Left cardiac atrium (tissue), 4 donors: ENCODE measurements at regions not wholly inside any gene's neighbourhood (a gene's known extent, or its start where the extent isn't known, plus 50 kb on each side); places are given as distances from the start of the nearest gene placed in this dataset.

Experiments
- ATAC-seq, 2 donors: fragments of 200-7000 bp; cut with Tn5 transposase; one replicate each; pipeline ENCODE4 v1.9.1; 2020; ENCODE audit warnings: mild to moderate bottlenecking in 2 of 2, moderate library complexity in 2 of 2
- DNase-seq: peaks from one replicate; pipeline ENCODE4 v3.0.0-alpha.2; 2020
- intact Hi-C, 2 donors: fragments of 100-400 bp; cut with DNase I; formaldehyde crosslinking; loops; one replicate each; pipeline versions ENCODE4 v1.14.1 to v1.15.1; 2022 to 2023
- donor health status: DM: no; HTN: yes; CAD: no.
- donor health status: DM: no; HTN: yes; CAD: no; lungs with severe emphysema.
- donor health status: DM: yes; HTN: yes; CAD: no.
- donor health status: Dilated cardiomyopathy.

- DNase-seq (no peak), ATAC-seq (no peak)
- intact Hi-C loops = loop anchor here in 1 of 2 donors (10.0 kb wide), 2 partner anchors 145 to 175 kb away; no protein-coding TSS in a partner anchor
Observed at GRCh38 chr1:22279735-22280134, 136.8 kb upstream of the WNT4 start.

DNA sequence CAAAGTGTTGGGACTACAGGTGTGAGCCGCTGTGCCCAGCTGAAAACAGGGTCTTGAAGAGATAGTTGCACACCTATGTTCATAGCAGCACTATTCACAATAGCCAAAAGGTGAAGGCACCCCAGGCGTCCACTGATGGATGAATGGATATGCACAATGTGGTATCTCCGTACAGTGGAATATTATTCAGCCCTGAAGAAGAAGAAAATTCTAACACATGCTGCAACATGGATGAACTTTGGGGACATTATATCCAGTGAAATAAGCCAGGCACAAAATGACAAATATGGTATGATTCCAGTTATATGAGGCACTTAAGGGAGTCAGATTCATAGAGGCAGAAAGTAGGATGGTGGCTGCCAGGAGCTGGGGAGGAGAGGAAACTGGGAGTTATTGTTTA, 137.6 kb upstream of the WNT4 start:
- intact Hi-C loops = no loop called here
- no peak for ATAC-seq
- DNase-seq = no peak

DNA sequence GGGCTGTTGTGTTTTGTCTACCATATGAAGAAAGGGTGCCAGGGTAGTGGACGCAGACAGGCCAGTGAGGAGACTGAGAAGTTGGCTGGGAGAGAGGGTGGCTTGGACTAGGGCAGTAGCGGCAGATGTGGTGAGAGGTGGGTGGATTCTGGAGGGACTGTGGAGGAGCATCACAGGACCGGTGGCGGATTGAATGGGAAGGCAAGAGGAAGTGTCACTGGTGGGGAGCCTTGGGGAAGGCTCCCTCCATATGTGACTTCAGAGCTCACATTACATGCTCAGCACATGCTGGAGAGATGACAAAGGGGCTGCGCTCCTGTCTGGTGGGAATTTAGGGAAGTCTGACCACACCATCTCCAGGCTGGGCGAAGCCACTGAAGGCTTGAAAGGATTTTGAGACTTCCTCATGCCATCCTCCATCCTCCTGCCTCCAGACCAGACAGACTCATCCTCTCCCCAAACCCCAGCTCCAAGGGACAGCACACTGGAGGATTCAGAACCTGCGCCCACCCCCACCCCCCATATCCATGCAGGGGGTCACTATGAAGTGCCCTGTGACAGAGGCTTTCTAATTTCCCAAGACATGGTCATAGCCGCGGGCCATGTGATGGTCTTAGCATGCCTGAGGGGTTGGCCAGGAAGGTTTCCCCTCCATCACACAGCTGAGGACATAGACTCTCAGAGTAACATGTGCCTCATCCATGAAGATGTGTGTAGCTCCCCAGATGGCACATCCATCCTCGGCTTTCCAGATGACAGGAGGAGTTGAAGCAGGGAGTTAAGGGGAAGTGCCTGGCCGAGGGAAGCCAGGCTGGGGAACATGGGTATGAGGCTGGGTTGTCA, 138.8 kb upstream of the WNT4 start:
- intact Hi-C loops = no loop called here
- DNase-seq (no peak), ATAC-seq (no peak)

DNA sequence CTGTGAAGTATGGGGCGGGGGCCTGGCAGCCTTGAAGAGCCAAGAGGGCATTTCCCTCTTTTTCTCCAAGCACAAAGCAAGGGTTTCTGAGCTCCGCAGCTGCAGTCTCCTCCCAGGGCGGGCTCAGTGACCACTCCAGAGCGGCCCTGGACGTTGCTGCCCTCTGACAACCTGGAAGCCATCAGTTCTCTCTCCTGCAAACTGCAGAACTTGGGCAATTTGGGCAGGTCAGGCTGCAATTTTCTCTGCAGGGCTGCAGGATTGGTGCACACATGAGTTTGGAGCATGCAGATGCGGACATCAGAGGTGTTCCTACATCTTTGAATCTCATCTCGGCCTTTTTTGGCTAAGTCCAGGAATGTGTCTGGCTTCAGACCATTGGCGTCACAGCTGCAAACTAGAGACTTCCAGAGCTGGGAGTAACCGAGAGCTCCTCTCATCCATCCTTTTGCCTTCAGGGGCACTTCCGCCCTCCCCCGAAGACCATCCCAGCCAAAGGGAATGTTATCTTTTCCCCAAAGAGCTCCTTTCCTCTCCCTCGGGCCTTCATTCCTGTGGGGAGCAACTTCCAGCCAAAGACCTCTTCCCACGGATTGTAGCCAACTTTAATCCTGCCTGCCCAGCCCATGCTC, 139.6 kb upstream of the WNT4 start:
- ATAC-seq (no peak), DNase-seq (no peak)
- intact Hi-C loops = no loop called here

GRCh38 chr1:22283596-22283995, 140.7 kb upstream of the WNT4 start:
- intact Hi-C loops = no loop called here
- ATAC-seq (no peak), DNase-seq (no peak)

GRCh38 chr1:22284236-22284635, 141.3 kb upstream of the WNT4 start:
- intact Hi-C loops = no loop called here
- ATAC-seq = no peak
- DNase-seq = no peak

GRCh38 chr1:22284906-22285548, 142.1 kb upstream of the WNT4 start:
- intact Hi-C loops = no loop called here
- ATAC-seq = no peak
- DNase-seq = no peak

DNA sequence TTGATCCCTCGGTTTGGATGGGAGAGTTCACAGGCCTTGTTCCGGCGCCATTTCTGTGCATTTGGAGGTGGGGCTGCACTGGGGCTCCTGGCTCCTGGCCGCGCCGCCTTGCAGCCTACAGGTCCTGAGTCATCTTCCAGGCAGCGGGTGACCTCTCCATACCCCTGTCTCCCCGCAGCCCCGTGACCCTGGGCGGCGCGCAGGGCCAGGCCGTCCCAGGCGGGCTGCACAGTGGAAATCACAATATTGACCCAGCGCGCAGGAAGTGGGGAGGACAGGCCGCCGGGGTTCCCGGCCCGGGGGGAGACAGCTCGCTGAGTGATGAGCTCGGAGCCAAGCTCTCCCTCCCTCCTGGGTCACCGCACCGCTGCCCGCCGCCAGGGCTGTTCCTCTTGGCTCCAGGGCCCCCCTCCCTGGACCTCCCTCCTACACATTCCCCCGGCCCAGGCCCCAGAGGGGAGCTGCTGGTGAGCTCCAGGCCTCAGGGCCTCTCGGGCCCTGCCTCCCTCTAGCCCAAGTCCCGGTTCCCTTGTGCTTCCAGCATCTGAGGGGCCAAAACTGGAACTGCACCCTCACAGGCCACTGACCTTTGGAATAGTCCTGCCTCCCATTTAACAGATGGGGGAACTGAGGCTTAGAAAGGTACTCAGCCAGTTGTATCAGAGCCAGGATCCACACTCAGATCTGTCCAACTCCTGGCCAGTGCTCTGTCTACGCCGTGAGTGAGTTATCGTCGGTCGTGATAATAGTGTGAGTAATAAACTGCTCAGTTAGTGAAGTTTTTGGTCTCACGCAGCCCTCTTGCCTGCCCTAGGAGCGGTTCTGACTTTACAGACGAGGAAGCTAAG, 142.9 kb upstream of the WNT4 start:
- intact Hi-C loops = no loop called here
- ATAC-seq (peak in 1 of 2 donors; percentile 22), DNase-seq (no peak)

DNA sequence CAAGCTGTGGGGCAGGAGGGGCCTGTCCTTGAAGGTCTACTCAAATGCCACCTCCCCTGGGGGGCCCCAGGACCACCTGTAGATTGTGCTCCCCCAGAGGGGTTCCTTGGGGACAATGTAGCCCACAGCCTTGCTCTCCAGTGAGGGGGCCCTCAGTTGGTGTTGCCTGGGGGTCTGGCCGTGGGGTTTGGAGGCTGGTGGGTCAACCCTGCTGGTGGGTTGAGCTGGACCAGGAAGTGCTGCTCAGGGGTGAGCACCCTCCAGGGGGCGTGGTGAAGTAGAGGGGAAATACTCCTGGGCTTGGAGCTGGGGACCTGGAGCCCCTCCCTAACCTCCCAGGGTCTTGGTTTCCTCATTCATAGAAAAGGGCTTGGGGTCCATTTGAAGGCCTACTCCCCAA, 143.6 kb upstream of the WNT4 start:
- ATAC-seq (no peak), DNase-seq (no peak)
- intact Hi-C loops = no loop called here

GRCh38 chr1:22287273-22287672, 144.4 kb upstream of the WNT4 start:
- ATAC-seq (no peak), DNase-seq (no peak)
- intact Hi-C loops = no loop called here

GRCh38 chr1:22287946-22288520, 145.1 kb upstream of the WNT4 start:
- no peak for DNase-seq
- ATAC-seq = no peak
- intact Hi-C loops = no loop called here

- ATAC-seq (no peak), DNase-seq (no peak)
- intact Hi-C loops = no loop called here
Observed at GRCh38 chr1:22288593-22289241, 145.8 kb upstream of the WNT4 start.

GRCh38 chr1:22289307-22289995, 146.6 kb upstream of the WNT4 start:
- intact Hi-C loops = no loop called here
- DNase-seq (no peak), ATAC-seq (no peak)

GRCh38 chr1:22290157-22290556, 147.3 kb upstream of the WNT4 start:
- no peak for ATAC-seq
- intact Hi-C loops = no loop called here

DNA sequence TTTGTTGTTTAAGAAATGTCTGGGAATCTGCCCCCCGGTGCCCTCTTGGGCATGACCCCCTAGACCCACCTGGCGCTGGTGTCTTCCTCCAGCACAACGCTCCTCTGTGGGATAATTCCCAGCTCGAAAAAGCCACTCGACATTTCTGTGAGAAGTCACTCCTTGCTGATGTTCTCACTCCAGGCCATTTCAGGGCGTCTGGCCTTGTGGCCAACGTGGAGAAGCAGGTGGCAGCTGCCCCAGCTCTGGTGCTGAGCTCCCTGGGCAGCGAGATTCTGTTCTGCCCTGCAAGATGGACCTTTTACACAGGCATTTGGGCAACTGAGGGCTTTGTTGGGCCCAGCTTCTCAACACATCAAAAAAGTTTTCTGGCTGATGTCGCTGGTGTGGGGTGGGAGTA, 147.7 kb upstream of the WNT4 start:
- intact Hi-C loops = no loop called here
- DNase-seq (no peak), ATAC-seq (no peak)

More at GRCh38 chr1:22290157-22290556, 147.3 kb upstream of the WNT4 start:
- no peak for DNase-seq

GRCh38 chr1:22291057-22291456, 148.2 kb upstream of the WNT4 start:
- DNase-seq = no peak
- intact Hi-C loops = no loop called here
- no peak for ATAC-seq

DNA sequence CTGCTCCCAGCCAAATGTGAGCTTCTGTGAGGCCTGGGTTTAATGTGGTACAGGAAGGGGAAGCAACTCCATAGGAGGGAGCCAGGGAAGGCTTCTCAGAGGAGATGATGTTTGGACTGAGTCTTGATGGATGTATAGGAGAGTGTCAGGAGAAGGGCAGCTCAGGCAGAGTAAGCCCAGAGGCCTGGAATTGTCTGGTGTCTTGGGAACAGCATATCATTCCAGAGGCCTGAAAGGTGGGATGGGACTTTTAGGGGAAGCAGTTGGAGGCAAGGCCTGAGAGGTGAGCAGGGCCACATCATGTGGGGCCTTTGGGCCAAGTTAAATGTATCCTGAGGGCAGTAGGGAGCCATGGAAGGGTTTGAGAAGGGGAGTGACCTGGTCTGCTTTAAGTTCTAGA, 148.6 kb upstream of the WNT4 start:
- ATAC-seq = no peak
- DNase-seq = no peak
- intact Hi-C loops = no loop called here
